ENCODE measurements at regions not wholly inside any gene's neighbourhood (a gene's known extent, or its start where the extent isn't known, plus 50 kb on each side); places are given as distances from the start of the nearest gene placed in this dataset.

- TF ChIP-seq CTCF (IDR thresholded peaks at IDR 0.05 in 2 of 3, conservative IDR thresholded peaks at IDR 0.05 in 1 of 3; ENCODE audit: control insufficient read depth in 2 of 3, extremely low read depth in 1 of 3, insufficient read depth in 1 of 3, low read depth in 3 of 3, low read length in 3 of 3) (no peak), SUPT20H (IDR thresholded peaks at IDR 0.05; ENCODE audit: borderline replicate concordance, control insufficient read depth, low read depth, low read length) (no peak)
Measured at GRCh38 chr16:86365513-86366273, 144.6 kb upstream of the FOXF1 start.

Data from GM12878 (cell line).